Caco-2 (cell line): ENCODE measurements at regions not wholly inside any gene's neighbourhood (a gene's known extent, or its start where the extent isn't known, plus 50 kb on each side); places are given as distances from the start of the nearest gene placed in this dataset.

Source experiments
- BruUV-seq: library from RNA; stranded (reverse); fragments of 400-500 nt; replicated peaks from 2 replicates; lab custom pipeline; 2021; lab: Mats Ljungman, UMichigan
- CTCF ChIA-PET: fragments of 300-600 bp; sonication (Branson Sonifier 250); formaldehyde crosslinking; loops from one replicate; lab custom pipeline; 2022; ENCODE audit warnings: antibody characterized with exemption; lab: Charles Lee
- POLR2A ChIA-PET: fragments of 300-600 bp; sonication (Branson Sonifier 250); formaldehyde crosslinking; loops from one replicate; lab custom pipeline; 2022; ENCODE audit warnings: antibody characterized with exemption; lab: Charles Lee
- DNase-seq, 2 experiments: peaks; one replicate each; pipeline versions ENCODE4 v3.0.0 to v3.0.0-alpha.2; 2020 to 2022
- H3K27me3 ChIP-seq: replicated peaks from 2 replicates; pipeline ENCODE4 v1.6.0; 2011; ENCODE audit warnings: low read length; ENCODE audit not compliant: control insufficient read depth, insufficient read depth
- H3K36me3 ChIP-seq: 2 replicates; pipeline ENCODE4 v1.5.1; 2011; ENCODE audit warnings: low read length; ENCODE audit not compliant: control insufficient read depth, insufficient read depth
- H3K4me1 ChIP-seq: fragments of 250-450 bp; sonication (Bioruptor Pico); 2 replicates; pipeline ENCODE4 v1.5.1; 2020; ENCODE audit warnings: mild to moderate bottlenecking
- H3K4me3 ChIP-seq: 2 replicates; pipeline ENCODE4 v1.5.1; 2011; ENCODE audit warnings: low read depth, mild to moderate bottlenecking, control low read depth, low read length
- H3K9me3 ChIP-seq: fragments of 250-450 bp; sonication (Bioruptor Pico); 2 replicates; pipeline ENCODE4 v1.5.1; 2020; ENCODE audit warnings: mild to moderate bottlenecking, moderate library complexity
- H3K27ac Mint-ChIP-seq: one replicate; pipeline ENCODE4 v1.8.0; 2022; ENCODE audit warnings: mixed read lengths; ENCODE audit not compliant: unreplicated experiment
- H3K27me3 Mint-ChIP-seq: one replicate; pipeline ENCODE4 v1.8.0; 2022; ENCODE audit warnings: mixed read lengths; ENCODE audit not compliant: insufficient read depth, unreplicated experiment
- H3K36me3 Mint-ChIP-seq: one replicate; pipeline ENCODE4 v1.8.0; 2022; ENCODE audit warnings: mild to moderate bottlenecking, mixed read lengths; ENCODE audit not compliant: insufficient read depth, unreplicated experiment
- H3K4me1 Mint-ChIP-seq: one replicate; pipeline ENCODE4 v1.8.0; 2022; ENCODE audit warnings: low read depth, mixed read lengths; ENCODE audit not compliant: unreplicated experiment
- H3K4me3 Mint-ChIP-seq: one replicate; pipeline ENCODE4 v1.8.0; 2022; ENCODE audit warnings: mild to moderate bottlenecking, moderate library complexity, mixed read lengths; ENCODE audit not compliant: unreplicated experiment
- H3K9me3 Mint-ChIP-seq: one replicate; pipeline ENCODE4 v1.8.0; 2022; ENCODE audit warnings: mixed read lengths; ENCODE audit not compliant: unreplicated experiment
- CTCF ChIP-seq, 2 experiments: fragments of 200-600 bp in 1 of 2; IDR thresholded peaks; 1 replicate in 1 of 2; 2 replicates in 1 of 2; pipeline versions ENCODE4 v1.5.1 to v1.8.0; 2011 to 2022; ENCODE audit warnings: antibody characterized with exemption in 1 of 2, control low read depth in 1 of 2, inconsistent platforms in 1 of 2, low read depth in 1 of 2, low read length in 1 of 2, mild to moderate bottlenecking in 1 of 2, moderate library complexity in 1 of 2; ENCODE audit not compliant: insufficient read depth in 1 of 2, severe bottlenecking in 1 of 2, unreplicated experiment in 1 of 2
- intact Hi-C: fragments of 100-400 bp; cut with micrococcal nuclease; formaldehyde crosslinking; loops from one replicate; pipeline ENCODE4 v1.10.0; 2022; ENCODE audit not compliant: unreplicated experiment

GRCh38 chr4:154953691-154954090, 172.6 kb downstream of the RBM46 start:
- Histone ChIP-seq H3K27me3 (no peaks in the 10 kb centered on the region), H3K36me3 (no peaks in the 10 kb centered on the region), H3K9me3 (no peaks in the 10 kb centered on the region), H3K4me1 (no peaks in the 10 kb centered on the region), H3K4me3 (no peak overlapping the region)
- BruUV-seq, result no TSS peak
- CTCF ChIA-PET, result no interaction called here
- Mint-ChIP-seq H3K36me3 (no peaks in the 10 kb centered on the region), H3K4me1 (no peaks in the 10 kb centered on the region), H3K27ac (no peak overlapping the region), H3K9me3 (no peaks in the 10 kb centered on the region), H3K27me3 (peaks cover 4% of the 10 kb centered on the region), H3K4me3 (no peak overlapping the region)
- DNase-seq, result no peak
- POLR2A ChIA-PET, result no interaction called here
- intact Hi-C loops, result no loop called here
- TF ChIP-seq CTCF (IDR thresholded peaks at IDR 0.05; ENCODE audit: insufficient read depth in 1 of 2, low read depth in 1 of 2, low read length in 1 of 2, severe bottlenecking in 1 of 2, unreplicated experiment in 1 of 2), result no peak

- Mint-ChIP-seq H3K9me3 (no peaks in the 10 kb centered on the region), H3K4me3 (no peak overlapping the region), H3K36me3 (no peaks in the 10 kb centered on the region), H3K27me3 (peaks cover 4% of the 10 kb centered on the region), H3K4me1 (no peaks in the 10 kb centered on the region), H3K27ac (no peak overlapping the region)
- H3K4me3 ChIP-seq, result no peak overlapping the region
- no peak for DNase-seq
- ChIA-PET CTCF (no interaction called here), POLR2A (no interaction called here)
- BruUV-seq, result no TSS peak
- intact Hi-C loops, result no loop called here
- H3K27me3 ChIP-seq, result no peaks in the 10 kb centered on the region
- H3K9me3 ChIP-seq, result no peaks in the 10 kb centered on the region
- TF ChIP-seq CTCF (IDR thresholded peaks at IDR 0.05; ENCODE audit: insufficient read depth in 1 of 2, low read depth in 1 of 2, low read length in 1 of 2, severe bottlenecking in 1 of 2, unreplicated experiment in 1 of 2), result no peak
- no peaks in the 10 kb centered on the region for H3K4me1 ChIP-seq
- H3K36me3 ChIP-seq, result no peaks in the 10 kb centered on the region
These were observed 173.0 kb downstream of the RBM46 start for GRCh38 chr4:154954117-154954516.

- POLR2A ChIA-PET, result no interaction called here
- no peaks in the 10 kb centered on the region for H3K9me3 Mint-ChIP-seq
- no peak for TF ChIP-seq CTCF (IDR thresholded peaks at IDR 0.05; ENCODE audit: insufficient read depth in 1 of 2, low read depth in 1 of 2, low read length in 1 of 2, severe bottlenecking in 1 of 2, unreplicated experiment in 1 of 2)
- H3K9me3 ChIP-seq, result no peaks in the 10 kb centered on the region
- H3K27me3 Mint-ChIP-seq, result peaks cover 4% of the 10 kb centered on the region
- H3K27me3 ChIP-seq, result no peaks in the 10 kb centered on the region
- no peak for DNase-seq
- H3K27ac Mint-ChIP-seq, result no peak overlapping the region
- H3K36me3 Mint-ChIP-seq, result no peaks in the 10 kb centered on the region
- no peak overlapping the region for H3K4me3 ChIP-seq
- intact Hi-C loops, result no loop called here
- no peak overlapping the region for H3K4me3 Mint-ChIP-seq
- BruUV-seq, result no TSS peak
- CTCF ChIA-PET, result no interaction called here
- H3K4me1 ChIP-seq, result no peaks in the 10 kb centered on the region
- H3K4me1 Mint-ChIP-seq, result no peaks in the 10 kb centered on the region
- no peaks in the 10 kb centered on the region for H3K36me3 ChIP-seq
These were observed 177.0 kb downstream of the RBM46 start for GRCh38 chr4:154958121-154958520.
